Esophagus (tissue), 2 donors: ENCODE measurements at regions not wholly inside any gene's neighbourhood (a gene's known extent, or its start where the extent isn't known, plus 50 kb on each side); places are given as distances from the start of the nearest gene placed in this dataset.

Experiments used
- H3K27ac ChIP-seq, 2 donors: one replicate each; pipeline ENCODE4 v1.5.1; 2013; ENCODE audit warnings: low read depth in 2 of 2, mild to moderate bottlenecking in 2 of 2, inconsistent platforms in 1 of 2, low read length in 1 of 2, moderate library complexity in 1 of 2
- H3K27me3 ChIP-seq, 2 donors: one replicate each; pipeline ENCODE4 v1.6.1; 2013; ENCODE audit warnings: low read length in 2 of 2, control low read depth in 1 of 2, mild to moderate bottlenecking in 1 of 2; ENCODE audit not compliant: insufficient read depth in 2 of 2, control insufficient read depth in 1 of 2
- H3K36me3 ChIP-seq, 2 donors: one replicate each; pipeline ENCODE4 v1.6.1; 2013; ENCODE audit warnings: low read length in 1 of 2; ENCODE audit not compliant: control insufficient read depth in 2 of 2, insufficient read depth in 2 of 2
- H3K4me1 ChIP-seq, 2 donors: one replicate each; pipeline ENCODE4 v1.6.1; 2013; ENCODE audit warnings: low read length in 1 of 2; ENCODE audit not compliant: control insufficient read depth in 2 of 2, insufficient read depth in 2 of 2
- H3K4me3 ChIP-seq, 2 donors: one replicate each; pipeline ENCODE4 v1.5.1; 2013; ENCODE audit warnings: low read length in 2 of 2, mild to moderate bottlenecking in 2 of 2, low read depth in 1 of 2, moderate library complexity in 1 of 2
- H3K9me3 ChIP-seq, 2 donors: one replicate each; pipeline ENCODE4 v1.6.1; 2013; ENCODE audit warnings: mild to moderate bottlenecking in 2 of 2, low read depth in 1 of 2, low read length in 1 of 2, moderate library complexity in 1 of 2; ENCODE audit not compliant: control insufficient read depth in 2 of 2, insufficient read depth in 1 of 2
- WGBS, 2 donors: extraction: QIAGEN DNeasy Blood & Tissue Kit; methylation state at CpG; one replicate each; pipeline ENCODE4 v1.1.7; 2013; 5-methylcytosine and 5-hydroxymethylcytosine counted together
- donor health status: healthy with polysubstance abuse.
- donor health status: Bipolar disorder and iron deficiency.

GRCh38 chr5:171695804-171696203, 89.8 kb upstream of the SMIM23 start:
- Histone ChIP-seq H3K4me3 (no peak overlapping the region), H3K27me3 (no peaks in the 10 kb centered on the region), H3K27ac (no peak overlapping the region), H3K36me3 (no peaks in the 10 kb centered on the region), H3K4me1 (no peaks in the 10 kb centered on the region), H3K9me3 (no peaks in the 10 kb centered on the region)
- WGBS, 2 donors, result 83 to 89% methylated on average over 2 of the region's 2 CpGs

DNA sequence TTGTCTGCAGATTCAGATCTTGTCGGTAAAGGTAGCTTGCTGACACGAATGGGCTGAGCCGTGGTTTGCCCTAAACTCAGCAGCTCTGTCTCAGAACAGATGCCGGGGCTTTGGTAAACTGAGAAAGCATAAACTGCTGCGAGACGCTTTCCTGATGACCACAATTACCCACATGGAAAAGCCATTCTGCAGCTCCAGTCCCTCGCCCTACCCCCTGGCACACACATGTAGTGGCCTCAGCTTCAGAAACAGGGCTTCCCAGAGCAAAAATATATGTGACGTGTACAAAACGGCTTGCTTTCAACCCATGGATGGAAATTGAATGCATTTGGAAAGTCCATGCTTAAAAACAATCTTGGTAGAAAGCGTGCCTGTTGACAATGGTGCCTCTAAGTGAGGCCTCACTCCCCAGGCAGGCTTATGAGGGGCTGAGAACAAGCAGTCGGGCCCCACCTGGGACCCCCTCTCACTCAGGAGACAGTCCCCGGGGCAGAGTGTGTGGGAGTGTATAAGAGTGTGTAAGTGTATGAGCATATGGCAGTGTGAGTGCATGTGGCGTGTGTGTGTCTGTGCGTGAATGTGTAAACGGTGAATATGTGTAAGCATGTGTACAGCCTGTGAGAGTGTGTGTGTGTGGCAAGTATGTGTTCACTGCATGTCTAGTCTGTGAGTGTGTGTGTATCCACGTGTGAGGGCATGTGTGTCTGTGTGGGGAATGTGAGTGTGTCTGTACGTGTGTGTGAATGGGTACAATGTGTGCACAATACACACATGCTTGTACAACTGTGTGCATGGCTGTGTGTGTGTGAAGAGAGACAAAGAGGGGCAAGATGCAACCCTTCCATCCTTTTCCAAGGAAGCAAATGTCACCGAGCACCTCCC, 88.2 kb upstream of the SMIM23 start:
- Histone ChIP-seq H3K4me3 (no peak overlapping the region), H3K4me1 (no peaks in the 10 kb centered on the region), H3K36me3 (no peaks in the 10 kb centered on the region), H3K27ac (no peak overlapping the region), H3K27me3 (no peaks in the 10 kb centered on the region), H3K9me3 (no peaks in the 10 kb centered on the region)
- 80 to 88% methylated on average over 18 of the region's 18 CpGs for WGBS, 2 donors

GRCh38 chr5:171700318-171700912, 85.2 kb upstream of the SMIM23 start:
- H3K27ac ChIP-seq, result no peak overlapping the region
- no peaks in the 10 kb centered on the region for H3K9me3 ChIP-seq
- no peaks in the 10 kb centered on the region for H3K36me3 ChIP-seq
- H3K4me3 ChIP-seq, result no peak overlapping the region
- H3K4me1 ChIP-seq, result no peaks in the 10 kb centered on the region
- 63 to 75% methylated on average over 2 of the region's 2 CpGs for WGBS, 2 donors
- H3K27me3 ChIP-seq, result no peaks in the 10 kb centered on the region

DNA sequence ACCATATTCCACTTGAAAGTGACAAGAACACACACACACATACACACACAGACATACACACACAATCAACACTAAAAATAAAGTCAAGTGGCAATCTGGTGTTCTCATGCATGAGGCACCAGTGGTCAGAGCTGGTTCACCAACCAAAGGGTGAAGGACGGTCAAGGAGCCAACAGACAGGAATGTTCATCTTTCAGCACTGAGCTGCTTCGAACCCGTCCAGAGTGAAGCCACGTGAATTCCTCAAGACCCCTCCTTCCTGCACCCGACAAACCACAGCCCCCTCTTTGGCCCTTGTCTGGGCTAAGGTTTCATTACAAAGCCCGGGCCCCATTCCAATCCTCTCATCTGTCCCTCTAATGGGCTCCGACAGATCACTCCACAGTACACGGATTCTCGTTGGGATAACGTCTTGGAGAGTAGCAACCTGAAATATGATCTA, 84.5 kb upstream of the SMIM23 start:
- Histone ChIP-seq H3K4me1 (no peaks in the 10 kb centered on the region), H3K27ac (no peak overlapping the region), H3K9me3 (no peaks in the 10 kb centered on the region), H3K4me3 (no peak overlapping the region), H3K27me3 (no peaks in the 10 kb centered on the region), H3K36me3 (no peaks in the 10 kb centered on the region)
- 69 to 71% methylated on average over 10 of the region's 10 CpGs for WGBS, 2 donors

GRCh38 chr5:171702135-171702770, 83.4 kb upstream of the SMIM23 start:
- no peaks in the 10 kb centered on the region for H3K27me3 ChIP-seq
- H3K4me1 ChIP-seq, result no peaks in the 10 kb centered on the region
- no peaks in the 10 kb centered on the region for H3K36me3 ChIP-seq
- 75 to 76% methylated on average over 13 of the region's 13 CpGs for WGBS, 2 donors
- no peaks in the 10 kb centered on the region for H3K9me3 ChIP-seq
- H3K4me3 ChIP-seq, result no peak overlapping the region
- no peak overlapping the region for H3K27ac ChIP-seq

DNA sequence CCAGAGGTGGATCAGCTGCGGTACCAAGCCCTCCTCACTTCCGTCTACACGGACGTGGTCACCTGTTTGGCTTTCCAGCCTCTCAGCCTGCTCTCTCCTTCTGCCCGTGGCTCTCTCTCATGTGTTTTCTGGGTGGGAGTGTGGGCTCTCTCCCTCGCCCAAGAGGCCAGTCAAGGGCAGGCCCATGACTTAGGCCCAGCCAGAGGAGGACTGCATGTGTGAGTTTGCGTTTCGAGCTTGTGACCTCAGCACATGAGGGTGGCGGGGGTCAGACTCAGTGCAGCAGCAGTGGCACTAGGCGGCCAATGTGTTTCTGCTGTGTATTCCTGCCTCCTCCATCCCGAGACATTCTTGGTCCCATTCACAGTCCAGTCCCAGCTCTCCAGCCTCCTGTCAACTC, 82.5 kb upstream of the SMIM23 start:
- Histone ChIP-seq H3K36me3 (no peaks in the 10 kb centered on the region), H3K4me3 (no peak overlapping the region), H3K9me3 (no peaks in the 10 kb centered on the region), H3K27me3 (no peaks in the 10 kb centered on the region), H3K4me1 (no peaks in the 10 kb centered on the region), H3K27ac (no peak overlapping the region)
- WGBS, 2 donors, result 85 to 92% methylated on average over 11 of the region's 11 CpGs

DNA sequence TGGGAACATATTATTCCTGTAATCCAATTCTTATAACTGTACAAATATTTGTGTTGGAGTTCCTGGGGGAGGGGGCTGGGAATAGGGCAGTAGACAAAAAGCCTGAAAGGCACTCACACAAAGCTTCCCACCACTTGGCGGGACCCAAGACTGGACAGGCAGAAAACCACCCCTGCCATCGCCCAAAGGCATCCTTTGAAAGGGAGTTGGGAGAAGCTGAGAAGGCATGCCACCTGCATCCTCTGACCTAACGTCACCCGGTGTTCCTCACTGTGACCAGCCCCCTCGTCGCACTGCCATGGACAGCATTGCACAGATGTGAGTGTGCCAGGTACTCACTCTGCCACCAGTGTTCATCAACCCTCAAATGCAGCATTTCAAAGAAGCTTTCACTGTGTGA, 80.6 kb upstream of the SMIM23 start:
- H3K27ac ChIP-seq, result no peak overlapping the region
- no peaks in the 10 kb centered on the region for H3K9me3 ChIP-seq
- H3K4me1 ChIP-seq, result no peaks in the 10 kb centered on the region
- WGBS, 2 donors, result 87 to 88% methylated on average over 6 of the region's 6 CpGs
- no peaks in the 10 kb centered on the region for H3K36me3 ChIP-seq
- H3K4me3 ChIP-seq, result no peak overlapping the region
- H3K27me3 ChIP-seq, result no peaks in the 10 kb centered on the region

- no peaks in the 10 kb centered on the region for H3K36me3 ChIP-seq
- no peak overlapping the region for H3K27ac ChIP-seq
- H3K27me3 ChIP-seq, result no peaks in the 10 kb centered on the region
- WGBS, 2 donors, result 87% methylated on average over 7 of the region's 7 CpGs
- no peaks in the 10 kb centered on the region for H3K9me3 ChIP-seq
- H3K4me3 ChIP-seq, result no peak overlapping the region
- H3K4me1 ChIP-seq, result no peaks in the 10 kb centered on the region
Measured at GRCh38 chr5:171705830-171706468, 79.7 kb upstream of the SMIM23 start.

- Histone ChIP-seq H3K27ac (no peak overlapping the region), H3K4me3 (no peak overlapping the region), H3K9me3 (no peaks in the 10 kb centered on the region), H3K27me3 (no peaks in the 10 kb centered on the region), H3K4me1 (no peaks in the 10 kb centered on the region), H3K36me3 (no peaks in the 10 kb centered on the region)
- 92 to 93% methylated on average over 2 of the region's 2 CpGs for WGBS, 2 donors
Measured at GRCh38 chr5:171706736-171707441, 78.7 kb upstream of the SMIM23 start.
